Lower leg skin (tissue), 3 donors: ENCODE measurements at regions not wholly inside any gene's neighbourhood (a gene's known extent, or its start where the extent isn't known, plus 50 kb on each side); places are given as distances from the start of the nearest gene placed in this dataset.

Experiments used
- CTCF ChIP-seq, 3 donors: fragments of 450-650 bp; IDR thresholded peaks; one replicate each; pipeline ENCODE4 v1.5.1; 2016; ENCODE audit warnings: antibody characterized with exemption in 3 of 3, mild to moderate bottlenecking in 3 of 3, moderate library complexity in 2 of 3
- POLR2A ChIP-seq, 2 donors: fragments of 450-650 bp; IDR thresholded peaks; one replicate each; pipeline ENCODE4 v1.6.1; 2016 to 2017; ENCODE audit warnings: antibody characterized with exemption in 2 of 2, mild to moderate bottlenecking in 1 of 2, moderate library complexity in 1 of 2

- TF ChIP-seq POLR2A (IDR thresholded peaks at IDR 0.05) (no peak), CTCF (IDR thresholded peaks at IDR 0.05) (no peak)
These were observed 307.8 kb upstream of the STT3B start for GRCh38 chr3:31224936-31225335.
